Neural cell (in vitro differentiated cells): ENCODE measurements at regions not wholly inside any gene's neighbourhood (a gene's known extent, or its start where the extent isn't known, plus 50 kb on each side); places are given as distances from the start of the nearest gene placed in this dataset.

Experiments used
- H2AFZ ChIP-seq: fragments of 200-600, 300-800 bp; sonication (generic), shearing (Covaris generic); 2 replicates; pipeline ENCODE4 v1.6.0; 2014; ENCODE audit warnings: low read depth, mild to moderate bottlenecking, antibody characterized with exemption, low read length, moderate library complexity
- H3F3A ChIP-seq: fragments of 200-600 bp; shearing (Covaris generic); 2 replicates; pipeline ENCODE4 v1.6.1; 2016; ENCODE audit warnings: mild to moderate bottlenecking, moderate library complexity, mixed read lengths, antibody characterized with exemption, low read length; ENCODE audit not compliant: insufficient read depth, poor library complexity, severe bottlenecking
- H3K27ac ChIP-seq: fragments of 200-600, 300-800 bp; sonication (generic), shearing (Covaris generic); 2 replicates; pipeline ENCODE4 v1.5.1; 2014; ENCODE audit warnings: mild to moderate bottlenecking, low read length, moderate library complexity
- H3K27me3 ChIP-seq: fragments of 300-800, 200-600 bp; sonication (generic), shearing (Covaris generic); 2 replicates; pipeline ENCODE4 v1.6.0; 2014; ENCODE audit warnings: mild to moderate bottlenecking, low read depth, low read length, moderate library complexity; ENCODE audit not compliant: insufficient read depth
- H3K36me3 ChIP-seq: fragments of 300-800, 200-600 bp; sonication (generic), shearing (Covaris generic); 2 replicates; pipeline ENCODE4 v1.5.1; 2014; ENCODE audit warnings: mild to moderate bottlenecking, antibody characterized with exemption, low read length, moderate library complexity; ENCODE audit not compliant: insufficient read depth
- H3K4me2 ChIP-seq: fragments of 300-800, 200-600 bp; sonication (generic), shearing (Covaris generic); 2 replicates; pipeline ENCODE4 v1.6.0; 2014; ENCODE audit warnings: mild to moderate bottlenecking, low read length
- H3K4me3 ChIP-seq: fragments of 300-800, 200-600 bp; sonication (generic), shearing (Covaris generic); 2 replicates; pipeline ENCODE4 v1.5.1; 2014; ENCODE audit warnings: mild to moderate bottlenecking, low read length, moderate library complexity
- H3K79me2 ChIP-seq: fragments of 200-600 bp; shearing (Covaris generic); replicated peaks from 2 replicates; pipeline ENCODE4 v1.6.0; 2014; ENCODE audit warnings: mild to moderate bottlenecking, low read length, moderate library complexity; ENCODE audit not compliant: insufficient read depth
- H3K9ac ChIP-seq: fragments of 300-800, 200-600 bp; sonication (generic), shearing (Covaris generic); 2 replicates; pipeline ENCODE4 v1.6.1; 2016; ENCODE audit warnings: mild to moderate bottlenecking, low read length, mixed read lengths
- H3K9me2 ChIP-seq: fragments of 200-600 bp; shearing (Covaris generic); 2 replicates; pipeline ENCODE4 v1.6.1; 2016; ENCODE audit warnings: mild to moderate bottlenecking, low read length, mixed read lengths; ENCODE audit not compliant: insufficient read depth
- H3K9me3 ChIP-seq: fragments of 200-600, 300-800 bp; sonication (generic), shearing (Covaris generic); 2 replicates; pipeline ENCODE4 v1.6.1; 2016; ENCODE audit warnings: mild to moderate bottlenecking, mixed run types, low read length, moderate library complexity, mixed read lengths
- H4K20me1 ChIP-seq: fragments of 200-600 bp; shearing (Covaris generic); 2 replicates; pipeline ENCODE4 v1.6.1; 2016; ENCODE audit warnings: mild to moderate bottlenecking, mixed run types; ENCODE audit not compliant: insufficient read depth
- CTCF ChIP-seq: fragments of 450-650 bp; IDR thresholded peaks from 2 replicates; pipeline ENCODE4 v1.5.1; 2014; ENCODE audit warnings: antibody characterized with exemption, mild to moderate bottlenecking, moderate library complexity; ENCODE audit not compliant: poor library complexity, severe bottlenecking
- EP300 ChIP-seq: fragments of 450-650 bp; conservative IDR thresholded peaks from 2 replicates; pipeline ENCODE4 v1.6.1; 2014; ENCODE audit warnings: antibody characterized with exemption, mild to moderate bottlenecking, moderate library complexity; ENCODE audit not compliant: poor library complexity, severe bottlenecking
- EZH2 ChIP-seq: fragments of 200-600, 300-800 bp; shearing (Covaris generic), sonication (generic); IDR thresholded peaks from 2 replicates; pipeline ENCODE4 v1.6.1; 2014; ENCODE audit warnings: antibody characterized with exemption, low read length, borderline replicate concordance, mild to moderate bottlenecking; ENCODE audit not compliant: insufficient read depth, poor library complexity, severe bottlenecking
- MXI1 ChIP-seq: fragments of 450-650 bp; conservative IDR thresholded peaks from 2 replicates; pipeline ENCODE4 v1.6.1; 2014; ENCODE audit warnings: antibody characterized with exemption, mild to moderate bottlenecking; ENCODE audit not compliant: poor library complexity, severe bottlenecking
- POLR2AphosphoS5 ChIP-seq: IDR thresholded peaks from 2 replicates; pipeline ENCODE4 v1.6.1; 2012
- RAD21 ChIP-seq: fragments of 450-650 bp; conservative IDR thresholded peaks from 2 replicates; pipeline ENCODE4 v1.6.1; 2014; ENCODE audit warnings: antibody characterized with exemption, mild to moderate bottlenecking, moderate library complexity
- SMC3 ChIP-seq: fragments of 450-650 bp; conservative IDR thresholded peaks from 2 replicates; pipeline ENCODE4 v1.6.1; 2014; ENCODE audit warnings: antibody characterized with exemption, mild to moderate bottlenecking, moderate library complexity; ENCODE audit not compliant: poor library complexity
- TAF1 ChIP-seq: IDR thresholded peaks from 2 replicates; pipeline ENCODE4 v1.6.1; 2012; ENCODE audit warnings: low read depth
- TF ChIP-seq, protein P1 (sequence below): IDR thresholded peaks from 2 replicates; pipeline ENCODE4 v1.6.1; 2012; ENCODE audit warnings: borderline replicate concordance

GRCh38 chr1:194602184-194602583, 1415.8 kb upstream of the B3GALT2 start:
- H3K27ac ChIP-seq = no peak overlapping the region
- no peak overlapping the region for H3K4me3 ChIP-seq
- H3K4me2 ChIP-seq = no peak overlapping the region
- H3K9me3 ChIP-seq = no peaks in the 10 kb centered on the region
- H3K36me3 ChIP-seq = no peaks in the 10 kb centered on the region
- H4K20me1 ChIP-seq = no peaks in the 10 kb centered on the region
- TF ChIP-seq RAD21 (no peak), CTCF (no peak), POLR2AphosphoS5 (no peak), TAF1 (no peak), MXI1 (no peak), SMC3 (no peak), EZH2 (no peak), EP300 (no peak)
- TF ChIP-seq, protein P1, sequence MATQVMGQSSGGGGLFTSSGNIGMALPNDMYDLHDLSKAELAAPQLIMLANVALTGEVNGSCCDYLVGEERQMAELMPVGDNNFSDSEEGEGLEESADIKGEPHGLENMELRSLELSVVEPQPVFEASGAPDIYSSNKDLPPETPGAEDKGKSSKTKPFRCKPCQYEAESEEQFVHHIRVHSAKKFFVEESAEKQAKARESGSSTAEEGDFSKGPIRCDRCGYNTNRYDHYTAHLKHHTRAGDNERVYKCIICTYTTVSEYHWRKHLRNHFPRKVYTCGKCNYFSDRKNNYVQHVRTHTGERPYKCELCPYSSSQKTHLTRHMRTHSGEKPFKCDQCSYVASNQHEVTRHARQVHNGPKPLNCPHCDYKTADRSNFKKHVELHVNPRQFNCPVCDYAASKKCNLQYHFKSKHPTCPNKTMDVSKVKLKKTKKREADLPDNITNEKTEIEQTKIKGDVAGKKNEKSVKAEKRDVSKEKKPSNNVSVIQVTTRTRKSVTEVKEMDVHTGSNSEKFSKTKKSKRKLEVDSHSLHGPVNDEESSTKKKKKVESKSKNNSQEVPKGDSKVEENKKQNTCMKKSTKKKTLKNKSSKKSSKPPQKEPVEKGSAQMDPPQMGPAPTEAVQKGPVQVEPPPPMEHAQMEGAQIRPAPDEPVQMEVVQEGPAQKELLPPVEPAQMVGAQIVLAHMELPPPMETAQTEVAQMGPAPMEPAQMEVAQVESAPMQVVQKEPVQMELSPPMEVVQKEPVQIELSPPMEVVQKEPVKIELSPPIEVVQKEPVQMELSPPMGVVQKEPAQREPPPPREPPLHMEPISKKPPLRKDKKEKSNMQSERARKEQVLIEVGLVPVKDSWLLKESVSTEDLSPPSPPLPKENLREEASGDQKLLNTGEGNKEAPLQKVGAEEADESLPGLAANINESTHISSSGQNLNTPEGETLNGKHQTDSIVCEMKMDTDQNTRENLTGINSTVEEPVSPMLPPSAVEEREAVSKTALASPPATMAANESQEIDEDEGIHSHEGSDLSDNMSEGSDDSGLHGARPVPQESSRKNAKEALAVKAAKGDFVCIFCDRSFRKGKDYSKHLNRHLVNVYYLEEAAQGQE = no peak
- no peaks in the 10 kb centered on the region for H3F3A ChIP-seq
- no peak overlapping the region for H2AFZ ChIP-seq
- H3K27me3 ChIP-seq = no peaks in the 10 kb centered on the region
- no peak overlapping the region for H3K9ac ChIP-seq
- H3K9me2 ChIP-seq = no peaks in the 10 kb centered on the region
- H3K79me2 ChIP-seq = no peaks in the 10 kb centered on the region

DNA sequence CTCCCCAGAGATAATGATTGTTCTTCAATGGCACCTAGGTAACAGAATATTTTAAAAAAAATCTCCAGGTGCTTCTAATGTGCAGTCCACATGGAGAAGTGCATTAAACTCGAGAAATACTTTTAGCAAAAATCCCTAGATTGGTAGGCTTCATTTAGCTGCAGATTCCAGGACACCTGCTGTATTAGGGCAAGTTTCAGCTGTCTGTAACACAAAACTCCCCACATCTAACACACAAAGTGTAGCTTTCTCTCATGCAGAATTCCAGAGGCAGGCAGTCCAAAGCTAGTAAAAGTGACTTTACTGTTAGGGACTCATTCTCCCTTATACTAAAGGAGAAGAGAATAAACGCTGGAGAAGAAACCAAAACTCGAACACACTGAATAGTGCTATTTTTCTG, 1414.3 kb upstream of the B3GALT2 start:
- H3K79me2 ChIP-seq = no peaks in the 10 kb centered on the region
- H3K4me3 ChIP-seq = no peak overlapping the region
- no peak overlapping the region for H3K9ac ChIP-seq
- H3K9me2 ChIP-seq = no peaks in the 10 kb centered on the region
- H3K9me3 ChIP-seq = no peaks in the 10 kb centered on the region
- H3K36me3 ChIP-seq = no peaks in the 10 kb centered on the region
- no peak overlapping the region for H2AFZ ChIP-seq
- no peaks in the 10 kb centered on the region for H4K20me1 ChIP-seq
- no peaks in the 10 kb centered on the region for H3K27me3 ChIP-seq
- TF ChIP-seq EZH2 (no peak), EP300 (no peak), RAD21 (no peak), TAF1 (no peak), POLR2AphosphoS5 (no peak), CTCF (no peak), SMC3 (no peak), MXI1 (no peak)
- TF ChIP-seq, protein P1 = no peak
- no peak overlapping the region for H3K4me2 ChIP-seq
- no peak overlapping the region for H3K27ac ChIP-seq
- no peaks in the 10 kb centered on the region for H3F3A ChIP-seq
